22Rv1 (cell line): ENCODE measurements at regions not wholly inside any gene's neighbourhood (a gene's known extent, or its start where the extent isn't known, plus 50 kb on each side); places are given as distances from the start of the nearest gene placed in this dataset.

Experiments used
- CTCF ChIP-seq: fragments of 450-650 bp; IDR thresholded peaks from 2 replicates; pipeline ENCODE4 v1.5.1; 2017; ENCODE audit warnings: mild to moderate bottlenecking
- ZFX ChIP-seq: fragments of 450-650 bp; IDR thresholded peaks from 2 replicates; pipeline ENCODE4 v1.6.1; 2017; ENCODE audit warnings: antibody characterized with exemption, borderline replicate concordance

- no peak for TF ChIP-seq CTCF
- no peak for TF ChIP-seq ZFX
These were observed 55.6 kb downstream of the ZNF281 start for GRCh38 chr1:200354243-200354642.
